GDM1 (cell line): ENCODE measurements at regions not wholly inside any gene's neighbourhood (a gene's known extent, or its start where the extent isn't known, plus 50 kb on each side); places are given as distances from the start of the nearest gene placed in this dataset.

ENCODE experiments used
- DNase-seq: peaks from one replicate; lab custom pipeline; 2025; lab: John Stamatoyannopoulos, UW

DNA sequence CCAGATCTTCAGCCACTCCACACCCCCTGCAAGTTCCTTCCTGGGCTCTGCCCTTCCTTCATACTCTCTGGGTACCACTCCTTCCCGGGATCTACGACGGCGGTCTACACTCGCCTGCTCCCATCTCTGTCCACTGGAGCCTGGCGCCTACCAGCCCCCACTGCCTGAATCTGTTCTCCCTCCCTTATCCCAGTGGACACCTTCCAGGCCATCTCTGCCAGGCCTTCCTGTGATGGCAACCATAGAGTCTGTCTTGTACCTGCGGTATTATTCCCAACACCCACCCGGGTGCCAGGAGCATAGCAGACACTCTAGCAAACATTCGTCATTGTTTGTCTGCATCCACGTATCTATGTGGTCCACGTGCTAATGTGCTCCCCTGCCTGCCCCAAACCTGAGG, 140.9 kb downstream of the ZFP36L2 start:
- no peak for DNase-seq

DNA sequence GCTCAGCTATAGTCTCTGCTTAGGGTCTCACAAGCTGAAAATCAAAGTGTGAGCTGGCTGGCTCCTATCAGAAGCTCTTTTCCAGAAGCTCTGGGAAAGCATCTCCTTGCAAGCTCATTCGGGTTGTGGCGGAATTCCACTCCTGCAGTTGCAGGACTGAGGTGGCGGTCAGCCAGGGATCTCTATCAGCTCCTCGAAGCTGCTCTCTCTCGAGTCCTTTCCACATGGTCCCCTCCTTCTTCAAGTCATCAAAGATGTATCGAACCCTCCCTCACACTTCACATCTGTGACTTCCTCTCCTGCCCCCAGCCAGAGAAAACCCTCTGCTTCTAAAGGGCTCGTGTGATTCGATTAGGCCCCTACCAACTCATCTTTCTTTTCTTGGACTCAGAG, 141.7 kb downstream of the ZFP36L2 start:
- DNase-seq, result no peak

DNA sequence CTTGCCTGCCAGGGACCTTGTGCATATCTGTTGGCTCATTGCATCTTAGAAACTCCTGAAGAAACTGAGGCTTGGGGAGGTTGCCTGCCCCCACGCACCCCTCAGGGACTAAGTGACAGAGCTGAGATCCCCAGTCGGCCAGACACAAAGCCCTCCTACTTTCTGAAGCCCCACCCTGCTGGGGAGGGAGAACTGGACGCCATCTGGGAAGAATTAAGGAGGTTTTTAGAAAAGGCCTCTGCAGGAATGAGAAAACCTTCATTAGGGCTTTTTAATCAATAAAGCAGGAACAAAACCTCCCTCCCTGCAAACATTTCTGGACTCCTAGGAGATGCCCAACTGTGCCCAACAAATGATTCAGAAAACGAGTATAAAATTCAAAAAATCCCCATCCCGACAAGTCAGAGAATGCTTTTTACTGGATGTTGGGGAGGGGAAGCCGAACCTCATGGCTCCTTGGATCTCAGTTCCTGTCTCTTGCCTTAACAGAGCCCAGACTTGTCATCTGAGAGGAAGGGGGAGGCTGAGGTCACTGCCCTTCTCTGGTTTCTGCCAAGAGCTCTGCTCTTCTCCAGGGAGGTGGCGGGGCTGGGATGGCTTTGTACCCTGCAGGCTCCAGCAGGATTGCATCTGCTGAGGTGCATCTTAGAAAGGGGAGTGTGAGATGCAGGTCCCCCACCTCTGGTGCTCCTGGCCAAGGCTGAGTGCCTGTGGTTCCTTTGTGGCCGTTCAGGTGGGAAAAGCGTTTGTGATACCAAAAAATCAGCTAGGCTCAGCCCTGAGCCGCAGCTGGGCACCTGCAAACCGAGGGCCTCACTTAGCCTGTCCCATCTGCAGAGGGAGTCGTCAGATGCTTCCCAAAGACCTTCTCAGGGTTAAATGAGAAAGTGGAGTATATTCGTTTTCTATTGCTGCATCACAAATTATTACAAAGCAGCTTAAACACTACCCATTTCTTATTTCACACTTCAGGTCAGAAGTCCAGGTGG, 142.4 kb downstream of the ZFP36L2 start:
- DNase-seq, result no peak

DNA sequence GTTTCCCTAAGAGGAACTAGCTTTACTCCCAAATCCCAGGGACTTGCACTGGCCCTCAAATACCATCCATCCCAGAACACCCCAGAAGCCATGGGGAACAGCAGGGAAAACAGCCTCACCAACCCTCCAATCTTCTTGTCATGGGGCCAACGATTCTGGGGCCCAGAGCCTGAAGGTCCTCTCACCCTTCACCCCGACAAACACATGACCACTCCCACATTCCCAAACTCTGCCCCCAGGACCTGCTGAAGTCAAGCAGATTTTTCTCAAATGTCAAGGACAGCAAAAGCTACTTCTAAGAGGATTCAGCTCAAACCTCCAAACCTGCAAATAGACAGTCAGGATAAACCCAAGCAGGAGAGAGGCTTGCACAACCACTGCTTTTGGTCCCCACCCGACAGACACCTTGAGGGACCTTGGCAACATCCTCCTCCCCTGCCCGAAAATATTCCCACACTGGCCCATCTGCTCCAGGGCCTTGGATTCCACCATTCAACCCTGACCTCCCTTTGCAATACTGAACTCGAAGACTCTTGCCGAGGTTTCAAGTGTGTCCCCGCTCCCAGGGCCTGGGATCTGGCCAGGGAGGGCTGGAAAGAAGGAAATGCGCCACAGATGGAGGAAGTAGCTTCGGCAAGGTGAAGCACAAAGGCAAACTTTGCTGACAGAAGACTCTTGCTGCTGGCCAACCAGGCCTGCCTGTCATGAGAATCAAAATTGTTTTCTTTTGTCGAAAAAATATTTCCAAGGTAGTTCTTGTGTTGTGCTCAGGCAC, 143.3 kb downstream of the ZFP36L2 start:
- no peak for DNase-seq

DNA sequence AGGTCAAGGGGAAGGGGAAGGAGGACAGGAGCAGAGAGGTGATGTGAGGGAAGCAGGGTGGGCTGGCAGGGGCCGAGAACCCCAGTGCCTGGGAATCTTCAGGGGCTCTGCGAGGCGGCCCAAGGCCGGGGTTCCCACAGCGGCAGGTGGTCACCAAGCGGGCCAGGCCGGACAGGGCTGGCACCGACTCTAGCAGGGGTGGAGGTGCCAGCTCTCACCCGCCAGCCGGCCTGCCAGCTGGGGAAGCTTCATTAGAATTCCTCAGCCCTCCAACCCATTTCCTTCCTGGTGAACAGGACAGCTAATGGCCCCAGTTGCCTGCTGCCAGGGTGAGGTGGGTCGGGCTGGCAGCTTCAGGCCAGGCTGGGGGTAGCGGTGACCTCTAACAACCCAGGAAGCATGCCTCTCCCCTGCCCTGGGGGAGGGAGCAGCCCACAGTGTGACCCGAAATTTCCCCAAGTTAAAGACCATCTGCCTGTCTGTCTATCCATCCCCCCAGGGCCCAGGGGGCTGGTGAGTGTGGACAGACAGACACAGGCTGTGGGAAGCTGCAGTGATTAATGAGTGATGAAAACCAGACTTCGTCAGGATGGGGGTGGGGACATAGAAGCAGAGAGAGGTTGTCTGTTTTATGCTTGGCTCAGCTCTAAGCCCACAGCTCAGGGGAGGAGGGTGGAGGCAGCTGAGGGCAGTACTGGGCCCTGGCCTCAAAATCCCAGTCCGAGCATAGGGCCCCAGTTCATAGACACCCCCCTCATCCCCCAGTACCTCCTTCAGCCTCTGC, 144.1 kb downstream of the ZFP36L2 start:
- DNase-seq, result no peak

DNA sequence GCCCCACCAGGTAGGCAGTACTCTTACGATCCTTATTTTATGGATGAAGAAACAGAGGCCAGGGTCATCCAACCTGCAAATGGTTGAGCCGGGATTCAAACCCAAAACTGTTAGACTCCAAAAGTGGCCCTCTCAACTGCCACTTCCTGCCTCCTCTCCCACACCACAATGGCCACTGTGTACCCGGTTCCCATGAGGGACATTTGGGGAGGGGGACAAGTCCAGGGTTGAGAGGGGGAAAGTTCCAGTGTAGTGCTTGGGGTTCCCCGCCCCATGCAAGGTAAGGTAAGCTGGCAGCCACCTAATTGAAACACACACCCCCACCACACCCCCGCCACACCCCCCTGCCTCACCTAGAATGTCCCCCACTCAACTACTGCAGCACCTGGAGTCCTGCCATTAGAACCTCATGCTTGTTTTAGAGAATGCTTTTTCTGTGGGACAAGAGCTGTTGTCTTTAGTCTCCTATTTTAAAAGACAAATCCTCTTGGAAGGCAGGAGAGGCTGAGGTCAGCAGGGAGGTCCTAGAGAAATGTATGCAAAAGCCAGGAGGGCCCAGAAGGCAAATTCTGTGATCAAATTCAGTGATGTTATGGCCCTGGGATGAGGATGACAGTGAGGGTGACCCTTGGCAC, 145.2 kb downstream of the ZFP36L2 start:
- no peak for DNase-seq

DNA sequence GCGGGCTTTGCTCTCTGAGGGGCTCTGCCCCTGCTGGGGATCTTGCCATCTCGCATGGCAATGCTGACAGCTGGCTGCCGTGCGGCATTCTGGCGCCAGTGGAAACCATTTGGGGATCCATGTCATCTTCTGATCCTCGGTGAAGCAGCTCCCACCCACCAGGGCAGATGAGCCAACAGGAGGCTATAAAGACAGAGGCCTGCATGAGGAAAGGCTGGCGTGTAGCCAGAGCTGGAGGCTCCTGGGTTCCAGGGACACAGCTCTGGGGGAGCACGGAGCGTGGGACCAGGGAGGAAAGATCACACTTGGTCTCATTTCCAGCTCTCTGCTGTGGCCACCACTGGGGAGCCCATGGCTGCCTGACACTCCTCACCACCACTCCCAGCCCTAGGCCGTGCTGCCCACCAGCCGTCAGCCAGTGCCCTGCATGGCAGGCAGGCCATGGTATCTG, 145.8 kb downstream of the ZFP36L2 start:
- DNase-seq, result no peak

DNA sequence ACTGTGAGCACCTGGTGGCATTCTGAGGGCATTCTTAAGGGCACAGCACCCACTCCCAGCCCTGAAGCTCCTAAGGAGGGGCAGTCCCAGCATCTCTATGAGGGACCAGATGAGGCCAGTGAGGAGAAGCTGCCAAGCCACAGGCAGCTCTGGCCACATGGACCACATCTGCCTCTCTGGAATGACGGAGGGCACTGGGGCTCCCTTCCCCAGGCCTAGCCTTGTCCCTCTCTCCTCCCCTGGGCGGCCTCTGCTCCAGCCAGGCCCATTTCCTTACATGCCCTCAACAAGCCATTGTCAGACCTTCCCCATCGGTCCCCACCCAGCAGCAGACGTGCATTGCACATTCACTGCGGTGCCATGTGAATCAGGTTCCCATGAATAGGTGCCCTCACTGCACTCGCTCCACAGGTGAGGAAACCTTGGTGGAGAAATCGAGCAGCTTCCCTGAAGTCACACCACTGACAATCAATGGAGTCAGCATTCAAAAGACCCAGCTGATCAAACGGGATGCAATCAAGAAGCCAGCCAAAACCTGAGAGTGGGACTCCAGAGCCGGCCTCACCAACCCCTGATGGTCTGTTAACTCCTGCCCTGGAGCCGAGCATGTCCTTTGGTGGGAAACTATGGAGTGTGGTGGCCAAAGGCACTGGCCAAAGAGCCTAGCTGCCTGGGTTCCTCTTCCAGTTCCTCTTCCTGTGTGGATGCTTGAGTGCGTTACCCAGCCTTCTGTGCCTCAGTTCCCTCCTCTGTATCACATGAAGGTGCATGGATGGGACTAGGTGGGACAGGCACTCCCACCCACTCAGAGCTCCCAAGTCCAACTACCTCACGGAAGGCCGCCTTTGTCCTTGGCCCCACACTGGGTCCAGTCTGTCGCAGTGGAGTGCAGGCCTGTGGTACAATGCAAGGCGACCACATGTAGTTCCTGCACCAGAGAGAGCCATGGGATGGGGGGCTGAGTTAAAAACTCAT, 147.3 kb downstream of the ZFP36L2 start:
- no peak for DNase-seq

DNA sequence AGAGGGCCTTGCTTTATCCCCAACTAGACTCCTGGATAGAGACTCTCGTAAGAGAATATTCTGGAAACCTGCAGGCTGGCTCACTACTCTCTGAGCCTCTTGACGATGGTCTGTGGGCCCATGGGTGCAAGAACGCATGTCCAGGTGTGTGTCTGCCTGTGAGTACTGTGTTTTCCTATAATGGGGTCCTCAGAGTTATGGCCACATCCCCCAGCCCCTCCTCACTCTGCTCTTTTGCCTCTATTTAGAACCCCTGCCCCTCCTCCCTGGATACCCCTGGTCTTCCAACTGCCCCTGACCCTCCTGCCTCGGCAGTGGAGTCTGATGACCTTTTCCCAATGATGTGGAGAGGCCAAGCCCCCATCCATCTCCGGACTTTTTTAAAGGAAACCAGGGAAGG, 148.1 kb downstream of the ZFP36L2 start:
- no peak for DNase-seq

DNA sequence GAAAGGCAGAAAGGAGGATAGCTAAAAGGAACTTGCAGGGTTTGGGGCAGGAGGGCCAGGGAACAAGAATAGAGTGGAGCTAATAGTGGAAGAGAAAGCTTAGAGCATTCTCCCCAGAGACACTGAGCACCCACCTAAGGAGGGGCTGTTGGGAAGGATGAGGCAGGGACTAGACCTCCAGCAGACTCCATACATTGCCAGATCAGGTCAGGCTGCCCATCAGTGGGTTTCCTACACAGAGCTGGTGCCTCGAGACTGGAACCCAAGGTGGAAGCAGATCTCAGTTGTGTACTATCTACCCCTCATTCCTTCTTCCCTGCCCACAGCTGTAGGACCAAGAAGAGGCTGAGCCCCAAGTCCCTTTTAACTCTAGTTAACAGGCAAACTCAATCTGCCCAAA, 148.5 kb downstream of the ZFP36L2 start:
- no peak for DNase-seq

DNA sequence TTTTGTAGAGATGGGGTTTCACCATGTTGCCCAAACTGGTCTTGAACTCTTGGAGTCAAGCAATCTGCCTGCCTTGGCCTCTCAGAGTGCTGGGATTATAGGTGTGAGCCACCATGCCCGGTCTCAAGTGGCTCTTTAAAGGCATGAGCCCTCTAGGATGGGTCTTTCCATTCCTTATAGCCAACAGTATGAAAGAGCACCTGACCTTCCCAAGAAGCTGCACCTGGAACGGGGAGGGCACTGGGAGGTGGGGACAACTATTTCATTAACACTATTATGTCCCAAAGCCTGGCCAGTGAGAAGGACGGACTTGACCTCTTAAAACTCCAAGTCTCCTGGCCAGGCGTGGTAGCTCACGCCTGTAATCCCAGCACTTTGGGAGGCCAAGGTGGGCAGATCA, 149.7 kb downstream of the ZFP36L2 start:
- DNase-seq, result no peak

DNA sequence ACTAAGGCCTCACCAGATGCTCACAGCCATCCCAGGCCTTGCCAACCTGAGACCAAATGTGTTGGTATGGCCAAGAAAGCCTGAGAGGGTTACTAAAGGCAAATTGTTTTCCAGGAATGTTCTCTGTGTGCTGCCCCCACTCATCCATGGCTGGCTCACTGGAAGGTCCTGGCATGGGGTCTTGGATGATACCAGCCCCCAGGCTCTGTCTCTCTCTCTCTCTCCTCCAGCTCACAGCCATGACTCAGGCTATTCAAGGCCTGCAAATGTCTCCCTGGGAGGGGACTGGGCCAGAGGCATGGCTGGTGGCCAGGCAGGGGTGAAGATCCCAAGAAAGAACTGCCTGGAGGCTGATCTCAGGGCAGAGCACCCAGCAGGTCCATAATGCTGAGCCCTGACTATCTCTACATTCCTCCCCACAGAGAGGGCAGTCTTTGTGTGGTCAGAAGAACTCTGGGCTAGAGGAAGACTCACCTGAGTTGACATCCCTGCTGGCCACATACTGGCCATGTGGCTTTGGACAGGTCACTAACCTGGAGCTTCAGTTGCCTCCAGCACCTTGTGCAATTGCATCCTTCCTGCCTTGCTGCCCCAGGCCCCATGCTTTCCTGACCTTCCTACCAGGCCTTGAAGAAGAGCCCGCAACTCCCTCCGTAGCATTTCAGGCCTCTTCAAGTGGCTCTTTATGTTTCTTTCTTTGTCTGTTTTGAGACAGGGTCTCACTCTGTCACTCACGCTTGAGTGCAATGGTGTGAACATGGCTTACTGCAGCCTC, 150.4 kb downstream of the ZFP36L2 start:
- DNase-seq, result no peak

DNA sequence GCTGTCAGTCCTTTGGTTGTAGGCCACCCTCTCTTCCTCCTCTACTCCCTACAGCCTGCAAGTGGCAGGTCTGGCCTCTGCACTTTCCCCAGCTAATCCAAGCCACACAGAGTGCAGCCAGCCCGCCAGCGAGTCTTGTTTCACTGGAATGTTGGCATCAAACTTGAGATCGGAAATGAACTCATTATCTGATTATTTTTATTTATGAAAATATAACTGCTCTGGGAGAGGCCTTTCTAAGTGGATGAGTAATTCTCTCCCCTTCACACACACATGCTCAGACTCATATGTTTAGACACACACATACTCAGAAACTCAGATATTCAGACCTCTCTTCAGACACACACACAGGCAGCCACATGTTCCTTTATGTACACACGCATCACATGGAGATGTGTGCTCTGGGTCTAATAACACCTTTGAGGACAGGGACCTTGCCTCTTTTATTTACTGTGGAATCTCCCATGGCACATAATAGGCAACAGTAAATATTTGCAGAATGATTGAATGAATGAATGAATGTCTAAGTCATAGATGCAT, 151.3 kb downstream of the ZFP36L2 start:
- DNase-seq, result no peak

DNA sequence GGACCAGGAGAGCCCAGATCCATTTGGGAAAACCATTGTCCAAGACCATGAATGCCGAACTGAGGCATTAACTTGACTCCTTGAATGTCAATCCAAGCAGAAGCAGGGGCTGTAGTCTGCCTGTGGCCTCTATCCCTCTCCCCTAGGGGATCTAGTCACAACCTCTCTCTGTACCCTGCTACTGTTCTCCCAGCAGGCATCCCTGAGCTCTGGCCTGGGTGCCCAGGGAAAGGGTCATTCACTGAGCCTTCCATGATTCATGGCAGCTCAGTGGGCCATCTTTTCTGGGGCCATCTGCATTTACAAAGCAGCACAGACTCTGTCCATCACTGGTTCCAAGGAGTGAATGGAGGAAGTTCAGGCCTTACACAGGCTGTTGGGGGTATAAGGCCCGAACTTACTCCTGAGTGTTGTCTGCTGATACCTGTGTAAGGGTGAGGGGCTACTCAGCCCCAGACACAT, 151.8 kb downstream of the ZFP36L2 start:
- no peak for DNase-seq

DNA sequence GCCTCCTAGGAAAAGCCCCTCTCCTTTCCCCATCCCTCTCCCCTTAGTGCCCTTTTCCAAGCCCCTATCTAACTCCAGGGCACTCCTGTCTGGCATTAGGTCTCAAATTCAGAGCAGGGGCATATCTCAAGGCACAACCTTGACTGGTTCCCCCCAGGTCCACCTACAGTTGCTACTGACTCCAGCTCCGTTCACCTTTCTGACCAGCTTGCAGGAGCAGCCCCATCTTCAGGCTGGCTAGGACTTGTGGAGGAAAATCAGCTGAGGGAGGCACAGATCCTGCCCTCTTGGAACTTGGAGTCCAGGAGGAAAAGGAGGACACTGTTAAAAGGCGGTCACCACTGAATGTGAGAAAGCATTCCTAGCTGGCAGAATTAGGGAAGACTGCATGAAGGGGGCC, 152.4 kb downstream of the ZFP36L2 start:
- DNase-seq, result no peak

DNA sequence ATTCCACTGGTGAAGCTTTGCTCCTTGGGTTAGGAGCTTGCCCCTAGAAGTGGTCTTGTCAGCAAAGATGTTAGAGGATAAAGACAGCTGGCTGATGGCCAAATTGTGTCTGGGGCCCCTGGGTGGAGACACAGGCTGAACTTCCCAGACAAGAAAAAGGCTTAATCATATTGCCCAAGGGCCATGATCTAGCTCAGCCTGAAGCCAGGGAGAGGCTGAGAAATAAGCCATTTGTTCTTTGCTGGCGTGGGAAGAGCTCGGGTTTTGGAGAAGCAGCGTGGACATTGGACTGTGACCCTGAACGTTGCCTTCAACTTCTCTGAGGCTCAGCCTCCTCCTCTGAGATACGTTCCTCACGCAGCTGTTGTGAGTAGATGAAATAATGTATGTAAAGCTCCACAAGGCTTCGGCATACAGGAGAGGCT, 153.0 kb downstream of the ZFP36L2 start:
- DNase-seq, result no peak

DNA sequence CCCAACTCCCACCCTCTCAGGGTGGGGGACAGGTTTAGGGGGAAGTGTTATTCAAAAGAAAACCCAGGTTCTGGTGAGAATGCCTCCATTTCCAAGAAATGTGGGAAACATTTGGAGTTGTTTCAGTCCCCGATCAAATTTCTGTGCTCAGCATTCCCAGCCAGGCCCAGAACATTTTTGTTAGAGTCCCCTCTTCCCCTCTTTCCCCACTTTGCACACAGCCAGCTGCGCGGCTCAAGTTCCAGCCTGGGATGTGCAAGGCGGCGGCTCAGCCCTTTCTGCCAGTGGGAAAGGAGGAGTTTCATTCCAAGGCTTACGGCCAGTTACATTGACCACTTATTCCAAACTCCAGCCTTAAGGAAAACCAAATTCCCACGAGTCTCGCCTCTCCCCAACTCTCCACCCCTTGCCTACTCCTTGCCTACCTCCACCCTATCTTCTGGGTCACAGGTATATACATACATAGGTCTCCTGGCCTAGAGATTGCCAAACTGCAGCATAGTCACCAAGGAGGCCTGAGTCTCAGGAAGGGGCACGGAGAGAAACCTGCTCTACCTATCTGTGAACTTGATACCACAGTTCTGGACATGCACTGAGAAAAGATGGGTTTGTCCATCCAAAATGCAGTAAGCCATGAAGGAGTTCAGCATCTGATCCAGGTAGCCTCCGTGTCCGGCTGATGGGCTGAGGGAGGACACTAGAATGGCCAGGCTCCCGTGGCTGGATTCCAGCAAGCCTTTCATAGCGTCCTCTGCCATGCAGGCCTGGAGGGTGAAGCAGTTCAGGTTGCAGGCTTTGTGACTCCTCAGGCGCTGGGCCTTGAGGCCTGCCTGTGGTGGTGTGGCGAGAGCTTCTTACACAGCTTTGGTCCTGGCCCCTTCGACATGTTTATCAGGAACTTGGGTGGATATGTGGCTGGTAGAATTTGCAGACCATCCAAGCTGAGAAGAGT, 154.5 kb downstream of the ZFP36L2 start:
- no peak for DNase-seq
